A172 (cell line): ENCODE measurements at regions not wholly inside any gene's neighbourhood (a gene's known extent, or its start where the extent isn't known, plus 50 kb on each side); places are given as distances from the start of the nearest gene placed in this dataset.
"Not testable (repeated sequence)": the region's sequence is repeated elsewhere in the genome, so short reads cannot be mapped to it uniquely, and the experiment has no call there.

Source experiments
- DNase-seq: peaks from one replicate; pipeline ENCODE4 v3.0.0-alpha.2; 2015; ENCODE audit warnings: low spot score

DNA sequence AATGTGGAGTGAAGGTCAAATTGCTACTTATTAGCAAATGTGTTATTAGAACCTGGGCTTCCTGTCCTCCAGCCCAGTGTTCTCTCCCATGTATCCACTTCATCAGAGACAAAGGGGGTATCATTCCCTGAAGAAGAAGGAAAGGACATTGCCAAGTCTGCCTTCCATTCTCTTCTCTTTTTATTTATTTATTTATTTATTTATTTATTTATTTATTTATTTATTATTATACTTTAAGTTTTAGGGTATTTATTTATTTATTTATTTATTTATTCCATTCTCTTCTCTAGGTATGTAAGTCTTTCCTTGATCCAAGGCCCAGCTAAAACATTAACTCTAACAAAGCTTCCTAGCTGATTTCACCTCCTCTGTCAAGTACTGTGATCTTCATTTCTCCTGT lies 277.8 kb upstream of the DNAJC19 start:
- DNase-seq: no peak

DNA sequence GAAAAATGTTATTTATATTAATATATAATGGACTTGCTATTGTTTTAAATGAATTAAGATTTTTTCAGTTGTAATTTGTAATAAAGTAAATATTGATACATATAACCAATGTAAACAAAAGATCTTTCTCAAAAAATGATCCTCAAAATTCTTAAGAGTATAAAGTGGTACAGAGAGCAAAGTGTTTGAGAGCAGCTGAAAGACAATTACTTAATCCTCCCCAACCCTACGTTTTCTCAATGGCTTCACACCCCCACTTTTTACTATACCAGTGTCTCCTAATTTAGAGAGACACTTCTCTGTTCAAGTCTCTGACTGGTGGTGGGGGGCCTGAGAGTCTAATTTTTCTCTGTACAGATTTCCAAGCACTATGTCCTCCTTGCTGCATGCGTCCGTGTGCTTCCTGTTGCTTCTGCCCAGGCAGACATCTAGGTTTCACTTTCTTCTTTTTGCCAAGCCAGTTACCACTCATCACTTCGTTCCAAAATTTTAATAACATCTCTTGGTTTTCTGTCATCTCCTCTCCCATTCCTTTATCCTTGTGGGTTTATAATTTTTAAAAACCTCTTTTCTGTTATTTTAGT lies 276.3 kb upstream of the DNAJC19 start:
- DNase-seq: peak; percentile 34

DNA sequence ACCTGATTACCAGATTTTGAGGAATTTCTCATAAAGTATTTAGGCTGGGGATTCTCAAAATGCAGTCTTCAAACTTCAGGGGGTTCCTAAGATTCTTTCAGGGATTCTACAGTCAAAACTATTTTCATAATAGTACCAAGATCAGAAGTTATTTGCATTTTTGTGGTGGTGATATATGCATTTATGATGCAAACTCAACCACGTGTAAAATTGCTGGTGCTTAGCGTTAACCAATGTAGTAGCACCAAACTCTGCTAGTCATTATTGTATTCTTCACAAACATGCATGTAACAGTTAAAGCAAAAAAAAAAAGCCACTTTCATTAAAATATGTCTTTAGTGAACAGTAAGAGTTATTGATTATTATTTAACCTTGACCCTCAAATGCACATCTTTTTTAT lies 274.9 kb upstream of the DNAJC19 start:
- no peak for DNase-seq

DNA sequence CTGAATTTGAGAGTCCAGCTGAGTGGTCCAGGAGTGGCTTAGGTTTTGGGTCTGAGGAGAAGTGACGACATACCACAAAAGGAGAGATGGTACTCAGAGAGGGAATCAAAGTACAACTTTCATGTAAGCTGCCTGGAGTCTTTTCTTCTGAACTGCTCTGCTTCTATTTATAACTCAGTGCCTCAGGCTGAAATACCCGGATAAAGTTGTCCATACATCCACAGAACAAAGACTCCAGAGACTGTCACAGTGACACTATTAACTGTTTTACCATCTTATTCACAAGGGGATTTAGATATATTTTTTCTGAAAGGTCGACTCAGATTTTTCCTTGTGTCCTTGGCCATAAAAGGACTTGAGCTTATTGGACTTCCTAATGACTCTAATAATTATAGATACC lies 264.3 kb upstream of the DNAJC19 start:
- no peak for DNase-seq

DNA sequence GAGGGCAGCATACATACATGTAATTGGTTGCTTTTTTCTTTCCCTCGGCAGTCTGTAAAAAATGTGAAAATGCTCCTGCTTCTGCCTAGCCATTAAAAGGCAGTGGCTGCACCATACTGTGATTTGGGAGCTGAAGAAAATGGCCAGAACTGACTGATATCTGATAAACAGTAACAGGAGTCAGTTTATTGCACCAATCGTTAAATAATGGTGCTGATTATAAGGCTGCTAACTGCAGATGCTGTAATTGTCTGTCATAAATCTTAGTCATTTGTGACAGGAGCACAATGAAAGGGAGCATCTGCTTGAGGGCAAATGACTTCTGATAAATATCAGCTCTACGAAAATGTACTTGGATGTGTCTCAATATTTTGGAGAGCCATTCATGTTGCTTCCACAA lies 263.1 kb upstream of the DNAJC19 start:
- DNase-seq: no peak

DNA sequence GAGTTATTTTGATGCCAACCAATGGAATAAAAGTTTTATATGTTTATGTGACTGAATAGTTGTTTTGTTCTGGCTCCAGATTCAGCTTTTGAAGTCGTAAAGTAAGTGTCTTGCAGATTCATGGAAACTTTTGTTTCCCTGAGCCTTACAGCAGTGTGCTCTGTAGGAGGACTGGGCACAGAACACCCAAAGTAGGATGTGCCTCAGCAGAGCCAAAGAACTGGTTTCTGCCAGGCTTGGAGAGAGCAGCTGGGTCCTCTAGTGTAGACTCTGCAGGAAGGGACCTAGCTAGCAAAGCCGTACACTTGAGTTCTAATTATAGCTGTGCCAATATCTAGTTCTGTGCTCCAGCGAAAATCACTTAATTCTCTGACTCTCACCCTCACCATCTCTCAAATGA lies 261.2 kb upstream of the DNAJC19 start:
- no peak for DNase-seq

DNA sequence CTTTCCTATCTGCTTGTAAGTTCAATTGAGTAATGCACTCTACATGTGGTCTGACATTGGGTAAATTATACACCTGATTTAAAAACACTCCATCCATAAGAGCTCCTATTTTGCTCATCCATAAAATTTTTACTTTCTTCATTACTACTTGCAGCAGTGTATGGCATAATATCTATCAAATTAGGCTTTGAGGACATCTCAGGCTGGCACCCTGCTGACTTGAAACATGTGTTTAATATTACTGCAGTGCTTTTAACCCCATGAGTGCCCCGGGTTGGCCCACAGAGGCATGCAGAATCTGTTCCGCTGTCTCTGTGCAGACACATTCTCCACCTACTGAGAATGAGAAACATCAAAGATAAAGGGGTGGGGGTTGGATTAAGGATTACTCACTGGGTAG lies 249.9 kb upstream of the DNAJC19 start:
- DNase-seq: no peak

DNA sequence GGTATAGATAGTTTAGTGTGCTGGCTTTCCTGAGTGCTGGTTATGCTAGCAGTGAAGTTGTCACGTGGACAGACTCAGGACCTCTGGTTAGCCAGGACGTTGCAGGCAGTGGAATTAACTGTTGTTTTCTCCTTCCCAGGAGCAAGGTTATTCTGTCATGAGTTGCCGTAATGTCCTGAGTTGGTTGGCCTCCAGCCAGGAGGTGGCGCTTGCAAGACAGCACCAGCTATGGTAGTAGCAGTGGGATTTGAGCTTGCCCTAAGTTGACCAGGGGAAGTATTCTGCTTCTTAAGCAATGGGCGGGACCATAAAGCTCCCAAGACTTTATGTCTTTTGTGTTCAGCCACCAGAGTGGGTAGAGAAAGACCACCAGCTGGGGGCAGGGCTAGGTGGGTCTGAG lies 240.7 kb upstream of the DNAJC19 start:
- DNase-seq: no peak

DNA sequence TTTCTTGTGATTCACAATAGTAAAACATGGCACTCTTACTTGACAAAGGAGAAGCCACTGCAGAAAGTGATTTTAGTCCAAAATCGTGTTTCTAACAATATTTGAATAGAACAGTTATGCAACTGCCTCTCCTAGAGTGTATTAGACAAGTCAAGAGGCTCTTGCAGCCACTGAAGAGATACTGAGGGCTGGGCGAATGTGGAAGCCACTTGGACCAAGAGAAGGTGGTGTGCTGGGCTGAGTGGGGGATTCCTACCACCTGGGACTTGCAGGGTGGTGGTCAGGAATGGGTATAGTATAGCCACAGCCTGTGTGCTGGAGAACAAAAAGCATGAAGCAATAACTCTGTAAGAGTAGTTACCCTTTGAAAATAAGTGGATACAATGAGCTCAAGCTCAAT lies 223.8 kb upstream of the DNAJC19 start:
- no peak for DNase-seq

DNA sequence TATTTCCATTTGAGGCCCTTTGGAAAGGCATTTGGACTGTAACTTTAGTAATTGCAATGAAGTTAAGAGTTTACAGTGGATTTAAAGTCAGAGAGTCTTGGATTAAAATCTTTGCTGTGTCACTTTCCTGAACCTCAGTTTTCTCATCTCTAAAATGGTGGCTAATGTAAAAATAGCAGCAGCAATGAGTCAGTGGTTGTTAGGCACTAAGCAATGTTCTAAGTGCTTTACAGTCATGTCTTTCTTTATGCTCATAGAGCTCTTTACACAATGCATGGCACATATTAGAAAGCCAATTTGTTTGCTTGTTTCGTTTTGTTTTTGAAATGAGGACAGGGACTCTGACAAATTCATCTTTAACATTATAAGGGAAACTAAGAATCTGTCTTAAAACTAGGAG lies 222.7 kb upstream of the DNAJC19 start:
- DNase-seq: no peak

DNA sequence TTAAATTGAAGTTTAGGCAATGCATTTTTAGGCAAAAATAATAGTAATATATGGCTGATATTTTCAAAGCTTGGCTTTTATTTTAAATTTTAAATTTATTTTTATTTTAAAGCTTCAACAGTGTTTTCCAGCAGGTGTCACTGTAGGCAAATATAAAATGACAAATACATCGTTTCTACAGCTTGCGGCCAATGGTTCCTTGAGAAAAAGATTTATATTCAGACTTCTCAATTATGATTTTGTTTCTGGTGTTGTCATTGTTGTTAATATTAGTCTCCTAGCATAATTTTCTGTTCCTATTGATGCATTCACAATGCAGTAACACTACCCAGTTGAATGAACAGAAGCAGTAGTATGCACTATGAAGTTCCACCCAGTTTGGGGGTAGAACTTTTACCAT lies 220.7 kb upstream of the DNAJC19 start:
- peak; percentile 23 for DNase-seq

DNA sequence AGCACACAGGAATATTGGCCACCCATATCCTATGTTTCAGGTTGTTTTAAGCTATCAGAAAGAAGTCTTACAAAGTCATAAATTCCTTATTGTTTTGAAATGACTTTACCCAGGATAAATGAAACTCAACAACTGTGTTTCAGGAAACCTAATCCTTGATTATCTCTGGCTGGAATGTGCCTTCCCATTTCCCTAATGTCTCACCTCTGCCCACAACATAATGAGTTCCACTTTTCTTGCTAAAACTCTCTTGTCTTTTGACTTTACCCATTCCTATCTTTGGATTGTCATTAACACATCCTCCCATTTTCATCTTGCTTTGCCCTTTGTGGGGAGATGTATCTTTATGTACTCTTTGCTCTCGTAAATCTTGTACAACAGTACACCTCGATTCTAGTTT lies 200.0 kb upstream of the DNAJC19 start:
- DNase-seq: no peak

DNA sequence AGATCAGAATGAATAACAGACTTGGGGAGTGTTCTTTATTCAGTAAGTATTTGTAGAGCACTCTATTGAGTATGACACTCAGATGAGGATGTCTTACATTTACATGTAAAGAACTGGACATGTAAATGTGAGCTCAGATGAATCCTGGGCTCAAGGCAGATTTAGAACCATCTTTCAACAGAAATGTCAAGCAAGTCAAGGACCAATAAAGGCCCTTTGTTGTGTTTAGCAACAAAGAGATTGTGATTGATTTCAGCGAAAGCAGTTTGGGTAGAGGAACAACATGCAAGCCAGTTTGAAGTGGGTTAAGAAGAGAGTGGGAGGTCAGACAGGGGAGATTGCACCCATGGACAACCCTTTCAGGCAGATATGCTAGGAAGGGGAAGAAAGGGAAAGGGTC lies 194.2 kb upstream of the DNAJC19 start:
- no peak for DNase-seq

DNA sequence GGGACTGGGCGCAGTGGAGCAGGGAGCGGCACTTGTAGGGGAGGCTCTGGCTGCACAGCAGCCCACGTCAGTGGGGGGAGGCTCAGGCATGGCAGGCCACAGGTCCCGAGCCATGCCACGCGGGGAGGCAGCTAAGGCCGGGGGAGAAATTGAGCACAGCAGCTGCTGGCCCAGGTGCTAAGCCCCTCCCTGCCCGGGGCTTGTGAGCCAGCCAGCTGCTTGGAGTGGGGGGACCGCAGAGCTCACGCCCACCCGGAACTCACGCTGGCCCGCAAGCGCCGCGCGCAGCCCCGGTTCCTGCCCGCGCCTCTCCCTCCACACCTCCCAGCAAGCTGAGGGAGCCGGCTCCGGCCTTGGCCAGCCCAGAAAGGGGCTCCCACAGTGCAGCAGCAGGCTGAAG lies 193.5 kb upstream of the DNAJC19 start:
- not testable (repeated sequence) for DNase-seq

DNA sequence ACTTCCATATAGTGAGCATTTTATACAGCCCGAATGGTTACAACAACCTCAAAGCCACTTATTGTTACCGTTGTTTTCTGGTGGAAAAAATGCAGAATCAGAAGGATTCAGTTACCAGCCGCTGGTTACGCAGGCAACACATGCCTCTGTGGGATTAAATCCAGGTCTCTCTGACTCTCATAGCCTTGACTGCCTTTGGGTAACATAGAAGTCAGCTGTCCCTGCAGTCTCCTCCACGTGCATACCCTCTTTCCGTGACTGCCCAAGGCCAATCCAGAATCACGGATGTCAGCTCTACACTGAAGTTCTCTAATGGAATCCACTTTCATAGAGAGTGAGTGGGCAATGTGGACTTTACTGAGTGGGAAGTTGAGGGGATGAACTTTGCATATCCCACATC lies 189.5 kb upstream of the DNAJC19 start:
- no peak for DNase-seq

DNA sequence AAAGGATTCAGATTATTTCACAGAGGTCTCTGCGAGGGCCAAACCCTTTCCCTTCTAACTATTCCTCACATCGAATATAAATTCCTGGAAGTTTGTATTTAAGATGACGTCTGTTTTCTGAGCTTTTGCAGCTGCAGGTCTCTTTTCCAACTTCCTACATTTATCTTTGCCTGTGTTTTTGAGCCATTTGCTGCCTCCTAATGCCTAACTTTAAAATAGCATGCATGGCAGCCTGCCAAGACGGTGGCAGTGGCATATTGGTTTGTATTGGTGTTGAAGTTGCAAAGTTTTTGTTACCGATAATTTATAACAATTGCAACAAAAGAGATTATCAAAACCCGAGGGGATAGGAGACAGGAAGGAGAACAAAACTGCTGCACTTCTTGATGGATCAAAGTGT lies 187.1 kb upstream of the DNAJC19 start:
- peak; percentile 67 for DNase-seq

DNA sequence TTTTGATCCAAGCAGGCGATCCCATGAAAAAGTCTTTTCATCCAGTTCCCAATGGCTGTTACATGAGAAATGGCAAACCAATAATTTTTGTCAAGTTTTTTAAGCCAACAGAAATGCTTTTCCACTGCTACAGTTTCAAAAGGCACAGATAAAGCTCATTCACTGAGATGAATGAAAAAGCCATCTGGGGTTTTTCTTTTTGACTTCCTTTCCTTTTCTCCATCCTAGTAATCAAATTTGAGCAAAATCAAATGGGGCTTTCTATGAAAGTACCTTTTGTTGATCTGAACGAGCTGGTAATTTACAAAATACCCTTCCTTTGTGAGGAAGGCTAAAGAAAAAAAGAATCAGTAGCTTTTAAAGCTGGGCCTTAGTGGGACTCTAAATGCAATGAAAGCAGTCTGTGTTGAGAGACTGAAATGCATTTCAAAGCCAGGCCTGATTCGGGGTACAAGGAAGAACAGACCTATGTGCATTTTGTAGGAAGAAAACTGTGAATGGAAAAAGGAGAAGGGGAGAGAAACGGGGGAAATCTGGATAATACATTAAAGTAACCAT lies 185.2 kb upstream of the DNAJC19 start:
- no peak for DNase-seq

DNA sequence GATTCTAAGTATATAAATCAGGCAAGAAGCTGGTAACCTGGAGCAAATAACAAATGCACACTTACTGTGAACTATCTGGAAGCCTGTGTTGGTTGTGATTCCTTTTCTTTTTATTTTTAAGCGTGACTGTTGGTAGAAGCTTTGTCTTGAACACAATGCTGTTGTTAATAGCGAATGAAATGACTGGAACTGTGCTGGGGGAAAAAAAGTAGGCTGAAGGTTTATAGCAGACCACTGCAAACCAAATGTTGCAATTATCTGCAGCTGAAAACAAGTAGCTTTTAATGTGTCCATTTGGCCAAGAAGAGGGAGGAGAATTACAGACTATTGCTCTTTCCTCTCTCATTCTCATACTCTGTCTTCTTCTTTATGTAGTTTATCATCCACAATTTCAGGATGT lies 184.5 kb upstream of the DNAJC19 start:
- DNase-seq: no peak

DNA sequence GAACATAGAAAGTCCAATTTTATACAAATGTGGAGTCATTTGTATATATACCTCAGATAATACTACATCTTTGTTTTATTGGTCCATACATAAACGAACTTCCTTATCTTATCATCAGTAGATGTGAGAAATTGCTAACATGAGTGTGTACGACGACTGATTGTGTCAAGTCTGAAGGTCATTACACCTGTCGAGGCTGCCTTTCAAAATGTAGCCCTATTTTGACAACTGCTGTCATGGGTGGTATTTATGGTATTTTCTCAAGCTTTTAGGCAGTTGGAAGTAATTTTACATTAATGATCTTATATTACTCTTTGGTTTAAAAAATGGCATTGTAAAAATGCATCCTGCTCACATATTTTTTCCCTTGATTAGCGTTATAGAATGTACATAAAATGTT lies 183.7 kb upstream of the DNAJC19 start:
- DNase-seq: no peak

DNA sequence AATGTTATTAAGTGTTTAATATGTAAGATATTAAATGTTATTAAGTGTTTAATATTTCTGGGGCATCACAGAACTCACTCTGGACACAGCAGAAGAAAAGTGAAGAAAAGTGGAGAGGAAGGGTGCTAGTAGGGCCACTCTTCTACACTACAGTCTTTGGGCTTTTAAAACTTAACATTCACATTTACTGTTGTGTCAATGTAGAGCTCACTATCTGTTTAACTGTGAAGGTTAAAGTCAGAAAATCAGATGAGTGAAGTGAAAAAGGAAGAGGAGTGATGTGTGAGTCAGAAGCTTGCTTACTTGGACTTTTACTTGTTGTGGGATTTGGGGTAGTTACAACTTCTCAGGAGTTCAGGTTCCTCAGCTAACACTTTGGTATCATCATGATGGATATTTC lies 145.3 kb upstream of the DNAJC19 start:
- DNase-seq: no peak

DNA sequence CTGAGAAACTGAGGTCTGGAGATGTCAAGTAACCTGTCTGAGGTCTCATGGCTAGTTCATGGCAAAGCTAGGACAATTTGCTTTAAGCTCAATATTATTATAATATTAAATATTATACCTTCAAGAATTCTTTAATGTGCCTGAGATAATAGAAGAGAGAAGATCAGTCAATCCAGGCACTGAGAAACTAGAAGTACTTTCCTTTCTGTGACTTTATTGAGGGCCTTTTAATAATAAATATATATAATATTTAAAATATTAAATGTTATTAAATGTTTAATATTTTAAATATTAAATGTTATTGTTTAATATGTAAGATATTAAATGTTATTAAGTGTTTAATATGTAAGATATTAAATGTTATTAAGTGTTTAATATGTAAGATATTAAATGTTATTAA lies 144.3 kb upstream of the DNAJC19 start:
- DNase-seq: no peak

DNA sequence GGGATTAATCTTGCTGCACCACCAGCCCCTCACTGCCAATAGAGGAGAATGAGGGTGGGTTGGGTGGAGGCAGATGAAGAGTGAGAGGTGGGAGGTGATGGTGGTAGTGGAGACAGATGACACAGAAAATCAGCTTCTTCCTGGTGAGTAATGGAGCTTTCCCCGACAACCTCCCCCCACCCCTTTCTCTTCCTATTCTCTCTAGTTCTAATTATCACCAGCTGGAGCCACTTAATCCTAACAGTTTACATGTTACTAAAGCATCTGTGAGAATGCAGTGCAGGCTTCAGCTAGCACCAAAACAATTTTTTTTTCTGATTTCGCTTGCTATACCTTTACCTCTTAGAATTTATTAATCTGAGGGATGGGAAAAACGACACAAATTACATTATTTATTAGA lies 116.1 kb upstream of the DNAJC19 start:
- no peak for DNase-seq

DNA sequence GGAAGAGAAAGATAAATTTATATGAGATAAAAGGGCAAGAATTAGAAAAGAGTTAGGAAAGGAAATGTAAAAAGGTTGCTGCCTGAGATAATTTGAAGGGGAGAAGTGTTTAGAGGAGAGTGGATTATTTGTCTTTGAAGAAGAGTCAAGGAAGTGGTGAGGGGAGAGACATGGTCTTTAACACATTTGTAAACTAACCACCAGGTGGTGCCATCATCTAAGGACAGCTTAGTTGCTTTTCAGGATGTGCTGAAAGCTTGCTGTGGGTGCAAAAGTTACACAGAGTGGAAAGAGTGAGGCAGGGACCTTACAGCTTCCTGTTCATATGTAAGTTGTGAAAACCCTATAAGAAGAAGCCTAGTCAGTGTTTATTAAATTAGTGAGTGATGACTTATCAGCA lies 114.1 kb upstream of the DNAJC19 start:
- peak; percentile 11 for DNase-seq

DNA sequence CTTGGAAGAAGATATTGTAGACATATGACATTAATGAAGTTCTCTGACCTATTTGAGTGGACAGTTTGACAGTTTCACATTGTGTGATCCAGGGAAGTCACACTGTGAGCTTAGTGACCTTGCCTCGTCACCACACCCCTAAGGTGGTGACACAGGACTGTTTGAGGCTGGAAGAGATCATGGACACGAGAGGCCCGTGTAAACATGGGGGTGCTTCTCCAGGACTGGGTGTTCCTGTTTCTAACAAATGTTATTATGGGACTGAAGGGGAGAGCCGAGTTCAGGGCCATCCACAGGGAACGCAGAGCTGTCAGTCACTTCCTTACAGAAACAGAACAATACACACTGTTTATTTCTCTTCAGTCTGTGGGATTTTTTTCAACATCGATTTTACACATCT lies 96.5 kb upstream of the DNAJC19 start:
- DNase-seq: no peak

DNA sequence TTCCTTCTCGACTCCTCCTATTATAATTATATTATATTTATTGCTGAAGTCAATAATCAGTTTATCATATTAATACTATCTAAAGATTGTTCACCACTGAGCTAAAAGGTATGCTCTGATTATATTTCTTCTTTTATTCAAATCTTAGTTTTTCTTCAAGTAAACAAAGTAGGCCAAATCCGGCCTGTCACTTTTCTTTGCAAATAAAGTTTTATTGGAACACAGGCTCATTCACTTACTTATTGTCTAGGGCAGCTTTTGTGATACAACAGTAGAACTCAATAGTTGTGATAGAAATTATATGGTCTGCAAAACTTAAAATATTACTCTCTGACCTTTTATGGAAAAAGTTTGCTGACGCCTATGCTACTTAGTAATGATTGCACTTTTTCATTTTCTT lies 92.4 kb upstream of the DNAJC19 start:
- no peak for DNase-seq
